CD4-positive, alpha-beta T cell treated with Interleukin-10 for 1 hour (primary cell): ENCODE measurements at regions not wholly inside any gene's neighbourhood (a gene's known extent, or its start where the extent isn't known, plus 50 kb on each side); places are given as distances from the start of the nearest gene placed in this dataset.
"Not testable (repeated sequence)": the region's sequence is repeated elsewhere in the genome, so short reads cannot be mapped to it uniquely, and the experiment has no call there.

Source experiments
- DNase-seq: peaks from one replicate; pipeline ENCODE4 v3.0.0-alpha.2; 2020

- peak; percentile 25 for DNase-seq
Observed at GRCh38 chr4:52376132-52376704, 282.9 kb downstream of the USP46 start.

- DNase-seq = no peak
Observed at GRCh38 chr4:52377563-52377962, 281.5 kb downstream of the USP46 start.

- DNase-seq = no peak
Observed at GRCh38 chr4:52407545-52407944, 251.6 kb downstream of the USP46 start.

- DNase-seq = no peak
Observed at GRCh38 chr4:52408032-52408431, 251.1 kb downstream of the USP46 start.

DNA sequence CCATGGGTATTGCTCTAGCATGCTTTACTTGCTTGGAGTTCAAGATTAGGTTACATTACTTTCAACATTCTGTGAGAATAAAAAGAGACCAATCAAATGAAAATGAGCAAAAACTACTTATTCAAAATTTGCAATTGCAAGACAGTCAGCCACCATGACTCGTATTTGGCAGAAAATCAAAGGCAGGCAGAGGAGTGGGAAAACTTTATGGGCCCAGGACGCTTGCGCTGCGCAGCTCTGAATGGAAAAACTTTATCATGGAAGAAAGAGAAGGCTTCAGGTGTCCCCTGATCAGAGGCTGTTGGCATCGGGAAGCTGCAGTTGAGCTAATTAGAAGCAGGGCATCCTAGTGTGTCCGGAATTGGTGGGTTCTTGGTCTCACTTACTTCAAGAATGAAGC lies 250.6 kb downstream of the USP46 start:
- no peak for DNase-seq

GRCh38 chr4:52409766-52410165 lies 249.3 kb downstream of the USP46 start:
- DNase-seq = not testable (repeated sequence)

- DNase-seq = no peak
Observed at GRCh38 chr4:52410971-52411370, 248.1 kb downstream of the USP46 start.

GRCh38 chr4:52420330-52420729 lies 238.8 kb downstream of the USP46 start:
- DNase-seq = no peak

DNA sequence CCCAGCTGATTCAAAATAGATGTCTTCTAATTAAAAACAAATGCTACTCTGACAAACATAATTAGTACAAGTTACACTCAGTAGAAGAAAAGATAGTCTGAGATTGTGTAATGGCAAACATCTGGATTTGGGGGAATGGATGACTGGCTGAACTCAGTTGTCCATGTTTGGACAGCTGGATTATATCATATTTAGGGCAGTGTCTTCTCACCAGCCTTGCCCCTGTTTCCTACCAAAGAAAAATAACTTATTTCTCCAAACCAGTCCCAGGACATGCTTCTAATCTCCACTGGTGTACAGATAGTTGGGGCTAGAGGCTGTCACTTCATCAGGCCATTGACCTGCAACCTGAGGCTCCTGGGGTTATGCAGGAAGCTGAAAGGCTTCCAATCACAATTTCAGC lies 237.3 kb downstream of the USP46 start:
- DNase-seq = no peak

DNA sequence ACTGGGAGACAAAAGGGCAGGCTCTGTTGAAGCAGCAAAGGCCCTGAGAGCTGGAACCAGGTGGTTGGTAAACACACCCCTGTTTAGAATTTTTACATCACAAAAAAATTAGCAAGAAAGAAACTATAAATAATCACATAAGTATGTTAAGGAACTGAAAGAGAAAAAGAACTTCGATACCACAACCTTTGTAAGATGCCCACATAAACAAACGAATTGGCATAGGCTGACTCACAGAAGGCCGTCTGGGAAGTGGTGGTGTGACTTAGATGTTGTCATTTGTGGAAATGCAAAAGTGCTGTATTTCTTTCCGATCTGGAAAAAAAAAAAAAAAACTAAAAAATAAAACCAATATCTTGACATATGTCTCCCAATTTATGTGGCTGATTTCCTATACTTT lies 235.1 kb downstream of the USP46 start:
- DNase-seq = no peak

DNA sequence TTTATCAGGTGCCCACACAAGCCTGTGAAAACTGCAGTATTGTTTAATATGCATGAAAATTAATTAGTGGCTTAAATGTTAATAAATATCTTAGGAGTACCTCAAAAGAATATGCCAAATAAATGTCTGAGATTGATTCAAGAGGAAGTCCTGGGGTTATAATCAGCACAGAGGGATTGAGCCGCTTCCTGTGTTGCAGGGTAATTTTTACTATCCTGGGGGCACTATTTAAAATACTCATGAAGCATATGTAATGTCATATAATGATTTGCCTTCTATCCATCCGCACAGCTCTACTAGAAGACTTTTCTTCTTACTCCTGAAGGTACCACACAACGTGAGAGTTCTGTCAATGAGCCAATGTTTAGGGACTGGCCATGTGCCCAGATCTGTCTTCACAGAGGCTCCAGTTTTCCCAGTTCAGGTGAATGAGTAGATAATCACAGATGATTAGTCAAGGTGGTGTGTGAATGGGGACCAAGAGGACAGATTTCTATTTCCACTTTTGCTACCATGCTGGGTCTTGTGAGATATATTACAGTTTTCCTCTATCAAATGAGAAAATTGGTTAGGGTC lies 233.3 kb downstream of the USP46 start:
- no peak for DNase-seq

DNA sequence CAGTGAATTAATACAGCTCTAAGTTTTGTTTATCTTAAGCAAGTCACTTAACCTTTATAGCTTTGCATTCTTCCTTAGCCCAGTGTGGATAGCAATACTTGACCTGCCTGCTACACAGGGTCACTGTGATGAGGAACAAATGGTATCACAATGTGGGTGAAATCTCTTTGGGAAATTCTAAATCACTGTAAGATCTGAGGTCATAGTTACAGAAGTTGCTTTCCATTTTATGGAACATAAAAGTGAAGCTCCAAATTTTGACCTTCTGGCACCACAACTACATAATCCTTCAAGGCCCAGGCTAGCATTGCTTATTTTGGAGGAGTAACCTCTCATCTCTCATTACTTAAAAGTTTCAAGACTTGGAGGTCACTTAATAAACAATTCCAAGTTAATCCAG lies 227.7 kb downstream of the USP46 start:
- DNase-seq = no peak

- DNase-seq = no peak
Observed at GRCh38 chr4:52431869-52432268, 227.2 kb downstream of the USP46 start.

GRCh38 chr4:52442524-52442923 lies 216.6 kb downstream of the USP46 start:
- DNase-seq = not testable (repeated sequence)

- no peak for DNase-seq
Observed at GRCh38 chr4:52472444-52472843, 186.7 kb downstream of the USP46 start.

- no peak for DNase-seq
Observed at GRCh38 chr4:52477191-52477780, 181.8 kb downstream of the USP46 start.

GRCh38 chr4:52483186-52483890 lies 175.8 kb downstream of the USP46 start:
- no peak for DNase-seq

DNA sequence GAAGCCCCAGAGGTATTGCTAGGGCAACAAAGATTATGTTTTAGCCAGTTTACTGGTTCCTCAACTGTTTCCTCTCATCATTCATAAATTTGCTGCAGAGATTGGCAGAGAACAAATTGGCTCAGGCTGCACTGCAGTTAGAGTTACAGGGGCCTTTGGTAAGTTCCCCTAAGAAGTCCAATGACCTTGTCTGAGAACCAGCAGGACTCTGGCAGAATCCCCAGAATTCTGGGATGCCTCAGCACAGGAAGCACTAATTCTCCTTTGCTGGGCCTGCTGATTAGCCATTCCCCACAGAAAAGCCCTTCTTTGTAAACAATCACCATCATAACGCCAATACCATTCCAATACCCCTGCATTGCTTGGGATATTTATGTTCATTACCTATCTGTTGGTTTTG lies 151.3 kb downstream of the USP46 start:
- DNase-seq = no peak

GRCh38 chr4:52510939-52511565 lies 148.0 kb downstream of the USP46 start:
- no peak for DNase-seq

DNA sequence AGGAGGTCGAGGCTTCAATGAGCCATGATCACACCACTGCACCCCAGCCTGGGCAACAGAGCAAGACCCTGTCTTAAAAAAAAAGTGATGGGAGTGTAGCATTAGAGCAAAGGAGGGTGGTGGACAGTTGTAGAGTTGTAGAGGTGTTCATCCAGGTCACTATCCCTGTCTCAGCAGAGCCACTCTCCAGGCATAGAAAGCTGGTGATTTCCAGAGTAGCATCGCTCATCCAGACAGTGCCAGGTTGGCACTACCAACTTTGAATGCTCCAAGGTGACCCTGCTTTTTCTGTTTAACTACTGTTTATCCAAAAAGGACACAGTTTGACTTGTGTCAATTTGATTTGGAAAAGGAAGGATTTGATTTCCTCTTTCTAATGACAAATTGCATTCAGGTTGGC lies 147.3 kb downstream of the USP46 start:
- no peak for DNase-seq

DNA sequence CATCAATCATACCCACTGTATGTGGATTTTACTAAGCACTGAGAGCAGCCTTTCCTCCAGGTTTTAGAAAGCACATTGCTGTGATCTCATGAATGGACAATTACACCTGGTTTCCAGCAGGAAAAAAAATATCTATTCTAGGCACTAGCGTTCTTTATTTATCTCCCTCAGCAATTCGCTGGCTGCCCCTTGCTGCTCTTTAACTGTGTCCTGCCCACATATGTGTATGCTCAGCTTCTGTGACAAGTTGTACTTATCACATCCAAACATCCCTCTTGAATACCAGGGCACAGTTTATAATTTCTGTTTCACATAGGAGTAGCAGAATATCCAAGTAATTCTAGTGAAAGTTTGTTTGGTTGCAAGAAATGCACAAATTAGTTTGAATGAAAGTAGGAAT lies 146.8 kb downstream of the USP46 start:
- DNase-seq = no peak

GRCh38 chr4:52522093-52522492 lies 137.0 kb downstream of the USP46 start:
- DNase-seq = not testable (repeated sequence)

- no peak for DNase-seq
Observed at GRCh38 chr4:52529983-52530382, 129.1 kb downstream of the USP46 start.

DNA sequence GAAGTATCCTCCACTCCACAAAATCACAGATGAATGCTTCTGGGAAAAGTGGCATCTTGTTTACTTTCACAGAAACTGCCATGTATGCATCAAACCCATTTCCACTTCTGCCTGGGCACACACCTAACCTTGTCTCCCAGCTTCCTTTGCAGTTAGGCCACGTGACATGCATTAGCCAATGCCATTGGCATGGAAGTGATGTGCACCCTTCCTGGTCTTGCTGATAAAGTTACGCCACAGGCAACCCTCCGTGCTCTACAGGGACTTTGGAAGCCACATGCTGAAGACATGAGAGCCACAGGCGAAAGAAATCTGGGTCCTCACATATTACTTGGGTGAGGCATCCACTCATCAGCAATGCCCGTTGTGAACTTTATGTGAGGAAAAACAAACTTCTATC lies 123.3 kb downstream of the USP46 start:
- DNase-seq = no peak
